ENCODE measurements at regions not wholly inside any gene's neighbourhood (a gene's known extent, or its start where the extent isn't known, plus 50 kb on each side); places are given as distances from the start of the nearest gene placed in this dataset.

DNA sequence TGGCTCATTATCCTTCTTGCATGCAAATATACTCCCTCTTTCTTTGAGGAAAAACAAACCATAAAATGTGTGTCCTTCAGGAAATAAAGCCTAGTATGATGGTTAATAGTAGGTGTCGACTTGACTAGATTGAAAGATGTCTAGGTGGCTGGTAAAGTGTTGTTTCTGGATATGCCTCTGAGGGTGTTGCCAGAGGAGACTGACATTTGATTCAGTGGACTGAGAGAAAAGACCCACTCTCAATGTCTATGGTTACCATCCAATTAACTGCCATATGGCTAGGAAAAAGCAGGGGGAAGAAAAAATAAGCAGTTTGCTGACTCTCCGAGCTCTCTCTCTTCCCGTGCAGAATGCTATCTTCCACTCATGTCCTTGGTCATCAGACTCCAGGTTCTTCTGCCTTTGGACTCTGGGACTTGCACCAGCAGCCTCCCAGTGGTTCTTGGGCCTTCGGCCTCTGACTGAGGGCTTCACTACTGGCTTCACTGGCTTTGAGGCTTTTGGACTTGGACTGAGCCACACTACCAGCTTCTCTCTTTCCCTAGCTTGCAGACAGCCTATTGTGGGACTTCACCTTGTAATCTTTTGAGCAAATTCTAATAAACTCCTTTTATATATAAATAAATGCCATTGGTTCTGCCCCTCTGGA, 532.1 kb upstream of the HTR2C start:
- no peak for TF ChIP-seq POLR2A (IDR thresholded peaks at IDR 0.05; ENCODE audit: low read length)
- no peak for TF ChIP-seq GATA1 (IDR thresholded peaks at IDR 0.05; ENCODE audit: low read depth, low read length)

All from erythroblast (primary cell).